Mesenchymal stem cell (in vitro differentiated cells and primary cell): ENCODE measurements at regions not wholly inside any gene's neighbourhood (a gene's known extent, or its start where the extent isn't known, plus 50 kb on each side); places are given as distances from the start of the nearest gene placed in this dataset.

Source experiments
- DNase-seq: peaks from one replicate; pipeline ENCODE4 v3.0.0-alpha.2; 2013
- H2AFZ ChIP-seq: one replicate; pipeline ENCODE4 v1.6.1; 2013; ENCODE audit warnings: low read depth, mild to moderate bottlenecking, control low read depth, inconsistent platforms, low read length, moderate library complexity
- H2AK5ac ChIP-seq: 2 replicates; pipeline ENCODE4 v1.6.1; 2013; ENCODE audit warnings: low read length, moderate library complexity, mild to moderate bottlenecking, inconsistent platforms; ENCODE audit not compliant: severe bottlenecking
- H2BK120ac ChIP-seq: one replicate; pipeline ENCODE4 v1.6.1; 2013; ENCODE audit warnings: low read depth, mild to moderate bottlenecking, inconsistent platforms, low read length, moderate library complexity
- H2BK12ac ChIP-seq, 2 experiments: one replicate each; pipeline ENCODE4 v1.6.1; 2013; ENCODE audit warnings: inconsistent platforms in 2 of 2, low read length in 2 of 2, mild to moderate bottlenecking in 2 of 2, moderate library complexity in 2 of 2, control low read depth in 1 of 2
- H2BK15ac ChIP-seq: one replicate; pipeline ENCODE4 v1.6.1; 2013; ENCODE audit warnings: mild to moderate bottlenecking, low read depth, inconsistent platforms; ENCODE audit not compliant: poor library complexity, severe bottlenecking
- H2BK5ac ChIP-seq: 2 replicates; pipeline ENCODE4 v1.6.1; 2013; ENCODE audit warnings: low read depth, mild to moderate bottlenecking, low read length, control low read depth, inconsistent platforms; ENCODE audit not compliant: poor library complexity, severe bottlenecking
- H3K14ac ChIP-seq, 2 experiments: one replicate each; pipeline ENCODE4 v1.6.1; 2013; ENCODE audit warnings: inconsistent platforms in 2 of 2, low read length in 2 of 2, control low read depth in 1 of 2, mild to moderate bottlenecking in 1 of 2, moderate library complexity in 1 of 2
- H3K18ac ChIP-seq, 2 experiments: one replicate each; pipeline ENCODE4 v1.6.1; 2013; ENCODE audit warnings: inconsistent platforms in 2 of 2, low read length in 2 of 2, control low read depth in 1 of 2, low read depth in 1 of 2, mild to moderate bottlenecking in 1 of 2
- H3K23ac ChIP-seq, 2 experiments: one replicate each; pipeline ENCODE4 v1.6.1; 2013; ENCODE audit warnings: inconsistent platforms in 2 of 2, low read length in 2 of 2, mild to moderate bottlenecking in 2 of 2, moderate library complexity in 2 of 2, control low read depth in 1 of 2
- H3K27ac ChIP-seq: 2 replicates; pipeline ENCODE4 v1.5.1; 2013; ENCODE audit warnings: mild to moderate bottlenecking, moderate library complexity, low read length, control low read depth, inconsistent platforms; ENCODE audit not compliant: poor library complexity, severe bottlenecking
- H3K27me3 ChIP-seq, 2 experiments: 2 replicates each; pipeline versions ENCODE4 v1.6.1 to v1.7.0; 2013; ENCODE audit warnings: low read length in 2 of 2, mild to moderate bottlenecking in 2 of 2, moderate library complexity in 2 of 2, control low read depth in 1 of 2, inconsistent platforms in 1 of 2; ENCODE audit not compliant: control insufficient read depth in 1 of 2, insufficient read depth in 1 of 2
- H3K36me3 ChIP-seq, 2 experiments: 2 replicates each; pipeline versions ENCODE4 v1.6.1 to v1.7.0; 2013; ENCODE audit warnings: low read length in 2 of 2, control low read depth in 1 of 2, inconsistent platforms in 1 of 2, low read depth in 1 of 2, mild to moderate bottlenecking in 1 of 2; ENCODE audit not compliant: insufficient read depth in 2 of 2, control insufficient read depth in 1 of 2
- H3K4ac ChIP-seq, 2 experiments: one replicate each; pipeline ENCODE4 v1.6.1; 2013; ENCODE audit warnings: inconsistent platforms in 2 of 2, low read length in 2 of 2, mild to moderate bottlenecking in 2 of 2, moderate library complexity in 2 of 2, control low read depth in 1 of 2, low read depth in 1 of 2
- H3K4me1 ChIP-seq: 2 replicates; pipeline ENCODE4 v1.6.1; 2013; ENCODE audit warnings: low read depth, low read length, control low read depth; ENCODE audit not compliant: control insufficient read depth, insufficient read depth
- H3K4me2 ChIP-seq: 2 replicates; pipeline ENCODE4 v1.6.1; 2013; ENCODE audit warnings: low read length, mild to moderate bottlenecking, inconsistent platforms; ENCODE audit not compliant: poor library complexity, severe bottlenecking
- H3K4me3 ChIP-seq, 2 experiments: 2 replicates each; pipeline versions ENCODE4 v1.5.1 to v1.7.0; 2013; ENCODE audit warnings: low read length in 2 of 2, mild to moderate bottlenecking in 2 of 2, control low read depth in 1 of 2, low read depth in 1 of 2; ENCODE audit not compliant: insufficient read depth in 1 of 2
- H3K79me1 ChIP-seq: replicated peaks from 2 replicates; pipeline ENCODE4 v1.6.1; 2013; ENCODE audit warnings: mild to moderate bottlenecking, control low read depth, low read length, inconsistent platforms; ENCODE audit not compliant: poor library complexity, severe bottlenecking
- H3K9ac ChIP-seq: 2 replicates; pipeline ENCODE4 v1.7.0; 2013; ENCODE audit warnings: mild to moderate bottlenecking, low read length, moderate library complexity
- H3K9me3 ChIP-seq: 2 replicates; pipeline ENCODE4 v1.7.0; 2013; ENCODE audit warnings: mild to moderate bottlenecking, low read length; ENCODE audit not compliant: control insufficient read depth
- H4K8ac ChIP-seq: one replicate; pipeline ENCODE4 v1.6.1; 2013; ENCODE audit warnings: inconsistent platforms, mild to moderate bottlenecking, low read length, moderate library complexity
- H4K91ac ChIP-seq: one replicate; pipeline ENCODE4 v1.6.1; 2013; ENCODE audit warnings: mild to moderate bottlenecking, low read length, inconsistent platforms
- WGBS: methylation state at CpG from one replicate; pipeline ENCODE4 v1.1.7; 2013; ENCODE audit warnings: mixed read lengths; 5-methylcytosine and 5-hydroxymethylcytosine counted together

DNA sequence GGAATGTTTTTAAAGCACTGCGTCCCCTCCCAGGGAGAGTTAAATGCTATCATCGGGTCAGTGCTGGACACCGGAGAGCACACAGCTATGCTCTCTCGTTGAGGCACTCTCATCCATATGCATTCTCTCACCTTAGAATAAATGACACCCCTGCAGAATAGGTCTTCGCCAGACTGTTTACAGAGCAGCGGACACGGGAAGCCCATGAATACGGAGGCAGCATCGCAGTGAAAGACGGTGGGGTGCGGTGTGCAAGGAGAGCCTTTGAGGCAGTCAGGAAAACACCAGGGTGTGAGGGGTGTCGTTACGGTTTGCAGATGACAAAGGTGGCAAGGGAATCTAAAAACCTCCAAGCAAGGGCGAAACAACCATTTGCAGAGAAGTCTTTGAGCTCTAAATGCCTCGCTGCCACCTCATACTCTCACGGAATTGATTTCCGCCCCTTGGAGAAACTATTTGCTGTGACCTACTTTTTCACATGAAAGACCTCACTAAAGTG, 169.2 kb upstream of the FHL2 start:
- Histone ChIP-seq H3K27ac (peak overlapping the region; percentile 31), H3K4ac (no peak overlapping the region), H2BK5ac (no peak overlapping the region), H4K8ac (no peak overlapping the region), H2BK120ac (no peak overlapping the region), H3K4me2 (peak overlapping the region; percentile 42), H3K4me1 (peaks cover 7% of the 10 kb centered on the region), H3K23ac (no peak overlapping the region), H3K4me3 (peak overlapping the region in 1 of 2 experiments; percentile 46), H2AFZ (no peak overlapping the region), H2BK12ac (no peak overlapping the region), H3K9me3 (peaks cover 5% of the 10 kb centered on the region), H2AK5ac (no peak overlapping the region), H3K18ac (no peak overlapping the region), H3K79me1 (no peaks in the 10 kb centered on the region), H4K91ac (no peak overlapping the region), H3K36me3 (no peaks in the 10 kb centered on the region), H2BK15ac (no peak overlapping the region), H3K9ac (no peak overlapping the region), H3K27me3 (peaks cover 3 to 40% of the 10 kb centered on the region in 2 experiments), H3K14ac (no peak overlapping the region)
- WGBS: 83% methylated on average over 17 of the region's 17 CpGs
- no peak for DNase-seq

DNA sequence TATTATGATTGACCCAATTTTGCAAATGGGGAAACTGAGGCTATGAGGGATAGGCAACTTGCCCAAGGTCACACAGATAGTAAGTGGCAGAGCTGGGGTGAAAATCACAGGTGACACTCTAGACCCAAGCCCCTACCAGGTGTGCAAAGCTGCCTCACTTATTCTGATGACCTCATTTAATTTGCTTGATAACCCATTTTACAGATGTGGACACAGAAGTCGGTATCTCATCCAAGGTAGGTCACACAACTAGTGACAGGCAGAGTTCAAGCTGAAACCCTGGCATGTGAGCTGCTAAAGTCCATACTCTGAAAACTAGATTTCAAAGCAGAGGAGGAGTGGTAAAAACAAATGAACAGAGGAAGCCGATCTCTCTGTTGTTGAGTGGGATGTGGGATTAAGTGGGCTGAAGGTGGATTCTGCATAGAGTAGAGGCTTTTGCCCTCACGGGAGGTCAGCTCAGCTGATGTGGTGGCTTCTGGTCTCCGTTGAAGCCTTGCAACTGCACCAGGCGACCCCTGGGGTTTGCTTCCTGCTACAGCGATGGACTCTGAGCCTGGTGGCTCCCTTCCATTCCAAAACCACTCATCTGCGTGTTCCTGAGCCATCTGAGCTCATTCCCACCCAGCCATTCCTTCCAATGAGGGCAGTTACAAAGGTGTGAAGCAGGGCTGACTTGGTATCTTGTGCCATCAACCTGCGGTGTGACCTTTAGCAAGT, 164.3 kb upstream of the FHL2 start:
- Histone ChIP-seq H2AFZ (no peak overlapping the region), H2BK12ac (no peak overlapping the region), H2BK5ac (no peak overlapping the region), H3K18ac (no peak overlapping the region), H2BK120ac (no peak overlapping the region), H3K36me3 (no peaks in the 10 kb centered on the region), H3K14ac (peak overlapping the region in 1 of 2 experiments; percentile 14), H2BK15ac (no peak overlapping the region), H3K9ac (no peak overlapping the region), H3K9me3 (peaks cover 5% of the 10 kb centered on the region), H2AK5ac (no peak overlapping the region), H3K79me1 (no peaks in the 10 kb centered on the region), H4K8ac (no peak overlapping the region), H4K91ac (no peak overlapping the region), H3K27ac (no peak overlapping the region), H3K4me3 (no peak overlapping the region), H3K4me2 (no peak overlapping the region), H3K4me1 (peaks cover 5% of the 10 kb centered on the region), H3K23ac (no peak overlapping the region), H3K4ac (no peak overlapping the region), H3K27me3 (peaks cover 11 to 63% of the 10 kb centered on the region in 2 experiments)
- 75% methylated on average over 8 of the region's 8 CpGs for WGBS
- no peak for DNase-seq

DNA sequence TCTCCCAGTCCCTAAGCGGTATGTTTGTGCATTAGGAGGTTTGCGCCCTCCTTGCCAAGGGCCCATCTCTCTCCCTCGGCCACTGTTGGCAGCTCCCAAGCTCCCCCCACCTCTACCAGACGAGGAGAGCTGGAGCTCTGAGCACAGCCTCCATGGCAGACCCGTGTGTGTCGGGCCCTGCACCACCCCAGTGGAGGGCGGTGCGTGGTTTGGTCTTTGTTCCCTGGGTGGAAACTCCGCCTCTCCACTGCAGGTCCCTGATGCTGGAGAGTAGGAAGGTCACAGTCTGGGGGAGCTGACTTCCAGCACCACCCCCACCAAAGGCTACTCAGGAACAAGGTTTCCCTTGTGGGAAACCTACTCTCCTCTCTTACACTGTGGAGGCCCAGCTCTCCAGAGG, 162.6 kb upstream of the FHL2 start:
- Histone ChIP-seq H3K27ac (no peak overlapping the region), H3K14ac (no peak overlapping the region), H2BK12ac (no peak overlapping the region), H2BK120ac (no peak overlapping the region), H3K4ac (no peak overlapping the region), H3K4me2 (no peak overlapping the region), H3K79me1 (no peaks in the 10 kb centered on the region), H2AK5ac (no peak overlapping the region), H2AFZ (no peak overlapping the region), H3K9me3 (peaks cover 5% of the 10 kb centered on the region), H3K23ac (no peak overlapping the region), H3K9ac (no peak overlapping the region), H4K8ac (no peak overlapping the region), H3K4me3 (no peak overlapping the region), H3K27me3 (peaks cover 28 to 67% of the 10 kb centered on the region in 2 experiments), H4K91ac (no peak overlapping the region), H2BK5ac (no peak overlapping the region), H3K18ac (no peak overlapping the region), H2BK15ac (no peak overlapping the region), H3K36me3 (no peaks in the 10 kb centered on the region), H3K4me1 (no peaks in the 10 kb centered on the region)
- WGBS: 89% methylated on average over 5 of the region's 9 CpGs
- no peak for DNase-seq

DNA sequence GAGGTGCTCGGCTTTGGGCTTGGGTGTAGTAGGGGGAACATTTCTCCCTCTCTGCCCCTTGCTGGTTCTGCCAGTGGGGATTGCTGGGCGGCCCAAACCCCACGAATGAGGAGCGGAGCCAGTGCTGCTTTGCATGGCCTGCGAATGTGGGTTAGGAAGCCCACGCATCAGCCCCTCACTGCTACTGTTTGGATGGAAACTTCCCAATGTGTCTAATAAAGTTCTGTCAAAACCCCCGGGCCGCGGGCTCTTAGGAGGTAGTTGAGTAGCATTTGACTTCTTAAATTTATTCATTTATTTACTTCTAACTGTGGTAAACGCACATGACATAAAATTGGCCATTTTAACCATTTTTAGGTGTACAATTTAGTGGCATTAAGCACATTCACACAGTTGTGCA, 161.3 kb upstream of the FHL2 start:
- Histone ChIP-seq H4K91ac (no peak overlapping the region), H3K18ac (no peak overlapping the region), H2BK120ac (no peak overlapping the region), H3K4me3 (no peak overlapping the region), H3K79me1 (no peaks in the 10 kb centered on the region), H3K4ac (no peak overlapping the region), H3K4me1 (no peaks in the 10 kb centered on the region), H2BK12ac (no peak overlapping the region), H3K14ac (peak overlapping the region in 1 of 2 experiments; percentile 44), H3K9me3 (peaks cover 5% of the 10 kb centered on the region), H3K27me3 (peaks cover 28 to 75% of the 10 kb centered on the region in 2 experiments), H3K27ac (no peak overlapping the region), H3K36me3 (no peaks in the 10 kb centered on the region), H4K8ac (no peak overlapping the region), H3K23ac (no peak overlapping the region), H2BK5ac (no peak overlapping the region), H3K4me2 (no peak overlapping the region), H2AK5ac (no peak overlapping the region), H3K9ac (no peak overlapping the region), H2BK15ac (no peak overlapping the region), H2AFZ (no peak overlapping the region)
- no peak for DNase-seq
- 90% methylated on average over 6 of the region's 10 CpGs for WGBS
